ENCODE measurements at regions not wholly inside any gene's neighbourhood (a gene's known extent, or its start where the extent isn't known, plus 50 kb on each side); places are given as distances from the start of the nearest gene placed in this dataset.

GRCh38 chr18:72161691-72162090 is 382.5 kb downstream of the CBLN2 start:
- H3K4me3 ChIP-seq (ENCODE audit: low read length), result no peak overlapping the region
- no peaks in the 10 kb centered on the region for H3K36me3 ChIP-seq (ENCODE audit: control insufficient read depth, insufficient read depth, low read length)
- H3K4me1 ChIP-seq (ENCODE audit: control insufficient read depth, insufficient read depth, low read length), result no peaks in the 10 kb centered on the region
- no peak overlapping the region for H3K9ac ChIP-seq (ENCODE audit: low read length)
- no peak overlapping the region for H3K27ac ChIP-seq (ENCODE audit: low read depth, low read length)
- H3K27me3 ChIP-seq (ENCODE audit: control insufficient read depth, insufficient read depth, low read length), result no peaks in the 10 kb centered on the region

GRCh38 chr18:72160510-72161445 is 383.4 kb downstream of the CBLN2 start:
- H3K27ac ChIP-seq (ENCODE audit: low read depth, low read length), result no peak overlapping the region
- H3K4me3 ChIP-seq (ENCODE audit: low read length), result no peak overlapping the region
- no peaks in the 10 kb centered on the region for H3K4me1 ChIP-seq (ENCODE audit: control insufficient read depth, insufficient read depth, low read length)
- H3K9ac ChIP-seq (ENCODE audit: low read length), result no peak overlapping the region
- H3K36me3 ChIP-seq (ENCODE audit: control insufficient read depth, insufficient read depth, low read length), result no peaks in the 10 kb centered on the region
- H3K27me3 ChIP-seq (ENCODE audit: control insufficient read depth, insufficient read depth, low read length), result no peaks in the 10 kb centered on the region

GRCh38 chr18:72155327-72155726 is 388.8 kb downstream of the CBLN2 start:
- no peaks in the 10 kb centered on the region for H3K36me3 ChIP-seq (ENCODE audit: control insufficient read depth, insufficient read depth, low read length)
- no peak overlapping the region for H3K4me3 ChIP-seq (ENCODE audit: low read length)
- H3K27me3 ChIP-seq (ENCODE audit: control insufficient read depth, insufficient read depth, low read length), result no peaks in the 10 kb centered on the region
- peaks cover 3% of the 10 kb centered on the region for H3K4me1 ChIP-seq (ENCODE audit: control insufficient read depth, insufficient read depth, low read length)
- no peak overlapping the region for H3K9ac ChIP-seq (ENCODE audit: low read length)
- no peak overlapping the region for H3K27ac ChIP-seq (ENCODE audit: low read depth, low read length)

GRCh38 chr18:72154926-72155325 is 389.2 kb downstream of the CBLN2 start:
- Histone ChIP-seq H3K27me3 (ENCODE audit: control insufficient read depth, insufficient read depth, low read length) (no peaks in the 10 kb centered on the region), H3K4me1 (ENCODE audit: control insufficient read depth, insufficient read depth, low read length) (peaks cover 3% of the 10 kb centered on the region), H3K36me3 (ENCODE audit: control insufficient read depth, insufficient read depth, low read length) (no peaks in the 10 kb centered on the region), H3K27ac (ENCODE audit: low read depth, low read length) (no peak overlapping the region), H3K9ac (ENCODE audit: low read length) (no peak overlapping the region), H3K4me3 (ENCODE audit: low read length) (no peak overlapping the region)

- no peak overlapping the region for H3K4me3 ChIP-seq (ENCODE audit: low read length)
- H3K27ac ChIP-seq (ENCODE audit: low read depth, low read length), result no peak overlapping the region
- H3K9ac ChIP-seq (ENCODE audit: low read length), result no peak overlapping the region
- H3K4me1 ChIP-seq (ENCODE audit: control insufficient read depth, insufficient read depth, low read length), result peaks cover 3% of the 10 kb centered on the region
- H3K36me3 ChIP-seq (ENCODE audit: control insufficient read depth, insufficient read depth, low read length), result no peaks in the 10 kb centered on the region
- no peaks in the 10 kb centered on the region for H3K27me3 ChIP-seq (ENCODE audit: control insufficient read depth, insufficient read depth, low read length)
Measured at GRCh38 chr18:72152935-72153334, 391.2 kb downstream of the CBLN2 start.

- Histone ChIP-seq H3K4me3 (ENCODE audit: low read length) (no peak overlapping the region), H3K27me3 (ENCODE audit: control insufficient read depth, insufficient read depth, low read length) (no peaks in the 10 kb centered on the region), H3K27ac (ENCODE audit: low read depth, low read length) (no peak overlapping the region), H3K36me3 (ENCODE audit: control insufficient read depth, insufficient read depth, low read length) (no peaks in the 10 kb centered on the region), H3K9ac (ENCODE audit: low read length) (no peak overlapping the region), H3K4me1 (ENCODE audit: control insufficient read depth, insufficient read depth, low read length) (no peaks in the 10 kb centered on the region)
Measured at GRCh38 chr18:72147830-72148229, 396.3 kb downstream of the CBLN2 start.

- Histone ChIP-seq H3K4me3 (ENCODE audit: low read length) (no peak overlapping the region), H3K36me3 (ENCODE audit: control insufficient read depth, insufficient read depth, low read length) (no peaks in the 10 kb centered on the region), H3K4me1 (ENCODE audit: control insufficient read depth, insufficient read depth, low read length) (no peaks in the 10 kb centered on the region), H3K27ac (ENCODE audit: low read depth, low read length) (no peak overlapping the region), H3K27me3 (ENCODE audit: control insufficient read depth, insufficient read depth, low read length) (no peaks in the 10 kb centered on the region), H3K9ac (ENCODE audit: low read length) (no peak overlapping the region)
Measured at GRCh38 chr18:72140007-72140406, 404.1 kb downstream of the CBLN2 start.

- Histone ChIP-seq H3K9ac (ENCODE audit: low read length) (no peak overlapping the region), H3K27ac (ENCODE audit: low read depth, low read length) (no peak overlapping the region), H3K36me3 (ENCODE audit: control insufficient read depth, insufficient read depth, low read length) (no peaks in the 10 kb centered on the region)
Measured at GRCh38 chr18:72128649-72129048, 415.5 kb downstream of the CBLN2 start.

GRCh38 chr18:72122103-72122502 is 422.0 kb downstream of the CBLN2 start:
- Histone ChIP-seq H3K27me3 (ENCODE audit: control insufficient read depth, insufficient read depth, low read length) (no peaks in the 10 kb centered on the region), H3K4me3 (ENCODE audit: low read length) (no peak overlapping the region)

More at GRCh38 chr18:72128649-72129048, 415.5 kb downstream of the CBLN2 start:
- H3K4me1 ChIP-seq (ENCODE audit: control insufficient read depth, insufficient read depth, low read length), result peaks cover 2% of the 10 kb centered on the region
- no peaks in the 10 kb centered on the region for H3K27me3 ChIP-seq (ENCODE audit: control insufficient read depth, insufficient read depth, low read length)
- no peak overlapping the region for H3K4me3 ChIP-seq (ENCODE audit: low read length)

GRCh38 chr18:72119082-72119481 is 425.1 kb downstream of the CBLN2 start:
- Histone ChIP-seq H3K36me3 (ENCODE audit: control insufficient read depth, insufficient read depth, low read length) (no peaks in the 10 kb centered on the region), H3K27me3 (ENCODE audit: control insufficient read depth, insufficient read depth, low read length) (no peaks in the 10 kb centered on the region), H3K4me3 (ENCODE audit: low read length) (no peak overlapping the region), H3K27ac (ENCODE audit: low read depth, low read length) (no peak overlapping the region), H3K4me1 (ENCODE audit: control insufficient read depth, insufficient read depth, low read length) (no peaks in the 10 kb centered on the region), H3K9ac (ENCODE audit: low read length) (no peak overlapping the region)

More at GRCh38 chr18:72122103-72122502, 422.0 kb downstream of the CBLN2 start:
- Histone ChIP-seq H3K4me1 (ENCODE audit: control insufficient read depth, insufficient read depth, low read length) (no peaks in the 10 kb centered on the region), H3K36me3 (ENCODE audit: control insufficient read depth, insufficient read depth, low read length) (no peaks in the 10 kb centered on the region), H3K27ac (ENCODE audit: low read depth, low read length) (no peak overlapping the region), H3K9ac (ENCODE audit: low read length) (no peak overlapping the region)

GRCh38 chr18:72114801-72115594 is 429.1 kb downstream of the CBLN2 start:
- H3K36me3 ChIP-seq (ENCODE audit: control insufficient read depth, insufficient read depth, low read length), result no peaks in the 10 kb centered on the region
- H3K9ac ChIP-seq (ENCODE audit: low read length), result no peak overlapping the region
- H3K4me1 ChIP-seq (ENCODE audit: control insufficient read depth, insufficient read depth, low read length), result no peaks in the 10 kb centered on the region
- H3K4me3 ChIP-seq (ENCODE audit: low read length), result no peak overlapping the region
- H3K27ac ChIP-seq (ENCODE audit: low read depth, low read length), result no peak overlapping the region
- no peaks in the 10 kb centered on the region for H3K27me3 ChIP-seq (ENCODE audit: control insufficient read depth, insufficient read depth, low read length)

GRCh38 chr18:72107647-72108383 is 436.3 kb downstream of the CBLN2 start:
- H3K4me1 ChIP-seq (ENCODE audit: control insufficient read depth, insufficient read depth, low read length), result no peaks in the 10 kb centered on the region
- H3K9ac ChIP-seq (ENCODE audit: low read length), result no peak overlapping the region
- H3K4me3 ChIP-seq (ENCODE audit: low read length), result no peak overlapping the region
- H3K27ac ChIP-seq (ENCODE audit: low read depth, low read length), result no peak overlapping the region
- H3K36me3 ChIP-seq (ENCODE audit: control insufficient read depth, insufficient read depth, low read length), result no peaks in the 10 kb centered on the region
- no peaks in the 10 kb centered on the region for H3K27me3 ChIP-seq (ENCODE audit: control insufficient read depth, insufficient read depth, low read length)
